ENCODE measurements at regions not wholly inside any gene's neighbourhood (a gene's known extent, or its start where the extent isn't known, plus 50 kb on each side); places are given as distances from the start of the nearest gene placed in this dataset.

DNA sequence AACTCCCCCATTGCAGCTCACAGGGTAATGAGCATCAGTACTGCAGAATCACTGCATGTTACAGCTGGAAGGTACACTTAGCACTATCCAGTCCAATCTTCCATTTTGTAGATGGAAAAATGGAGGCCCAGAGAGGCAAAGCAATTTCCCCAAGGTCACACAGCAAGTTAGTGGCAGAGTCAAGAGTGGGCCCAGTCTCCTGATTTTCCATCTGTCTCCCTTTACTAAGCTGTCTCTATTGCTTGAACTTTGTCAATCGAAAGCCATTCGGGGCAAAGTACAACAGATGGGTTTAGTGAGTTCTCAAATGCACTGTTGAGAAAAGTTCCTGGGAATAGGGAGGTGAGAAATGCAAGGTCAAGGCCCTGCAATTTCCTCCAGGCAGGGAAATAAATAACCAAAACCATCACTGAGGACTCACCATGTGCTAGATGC lies 50.4 kb upstream of the IFFO2 start:
- Histone ChIP-seq H3K9me3 (ENCODE audit: control insufficient read depth, insufficient read depth, low read length) (0 out of 2 replicates have a peak, but pooled peaks cover 3% of the 10 kb centered on the region), H3K9ac (ENCODE audit: low read depth, low read length) (no peak overlapping the region), H3K36me3 (ENCODE audit: insufficient read depth, low read length) (no peaks in the 10 kb centered on the region), H3K4me1 (ENCODE audit: insufficient read depth, low read length) (peaks cover 35% of the 10 kb centered on the region)

All from ES-I3 (cell line).